ENCODE measurements at regions not wholly inside any gene's neighbourhood (a gene's known extent, or its start where the extent isn't known, plus 50 kb on each side); places are given as distances from the start of the nearest gene placed in this dataset.

DNA sequence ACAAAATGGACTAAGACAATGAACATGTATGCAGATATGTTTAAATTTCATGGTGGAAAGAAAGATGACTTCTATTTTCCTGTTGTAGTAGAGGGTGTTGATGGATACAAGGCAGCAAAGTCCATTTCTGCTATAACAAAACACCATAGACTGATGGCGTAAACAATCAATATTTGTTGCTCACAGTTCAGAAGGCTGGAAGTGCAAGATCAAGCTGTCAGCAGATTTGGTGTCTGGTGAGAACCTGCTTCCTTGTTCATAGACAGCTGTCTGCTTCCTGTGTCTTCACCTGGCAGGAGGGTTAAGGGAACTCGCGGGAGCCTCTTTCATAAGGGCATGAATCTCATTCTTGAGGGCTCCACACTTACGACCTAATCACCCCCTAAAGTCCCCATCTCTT lies 83.0 kb upstream of the ELOVL5 start:
- H3K4me2 ChIP-seq (ENCODE audit: low read length): no peak overlapping the region
- H2AFZ ChIP-seq (ENCODE audit: low read depth, low read length): no peak overlapping the region
- H4K20me1 ChIP-seq (ENCODE audit: insufficient read depth): no peaks in the 10 kb centered on the region
- H3K27me3 ChIP-seq (ENCODE audit: insufficient read depth, low read depth, low read length): no peaks in the 10 kb centered on the region
- H3K27ac ChIP-seq (ENCODE audit: low read length): no peak overlapping the region
- no peaks in the 10 kb centered on the region for H3K79me2 ChIP-seq (replicated peaks; ENCODE audit: insufficient read depth, low read length)
- no peak overlapping the region for H3K9ac ChIP-seq (ENCODE audit: low read length)
- no peaks in the 10 kb centered on the region for H3K9me3 ChIP-seq (ENCODE audit: low read length)
- H3K4me3 ChIP-seq (ENCODE audit: low read length): no peak overlapping the region
- no peaks in the 10 kb centered on the region for H3K9me2 ChIP-seq (ENCODE audit: insufficient read depth, low read length)
- TF ChIP-seq RAD21 (conservative IDR thresholded peaks at IDR 0.05) (no peak), EP300 (conservative IDR thresholded peaks at IDR 0.05; ENCODE audit: poor library complexity, severe bottlenecking) (no peak), EZH2 (IDR thresholded peaks at IDR 0.05; ENCODE audit: borderline replicate concordance, insufficient read depth, low read length, poor library complexity, severe bottlenecking) (no peak), SMC3 (conservative IDR thresholded peaks at IDR 0.05; ENCODE audit: poor library complexity) (no peak), TAF1 (IDR thresholded peaks at IDR 0.05; ENCODE audit: low read depth) (no peak), POLR2AphosphoS5 (IDR thresholded peaks at IDR 0.05) (no peak), MXI1 (conservative IDR thresholded peaks at IDR 0.05; ENCODE audit: poor library complexity, severe bottlenecking) (no peak)
- TF ChIP-seq, protein P1, sequence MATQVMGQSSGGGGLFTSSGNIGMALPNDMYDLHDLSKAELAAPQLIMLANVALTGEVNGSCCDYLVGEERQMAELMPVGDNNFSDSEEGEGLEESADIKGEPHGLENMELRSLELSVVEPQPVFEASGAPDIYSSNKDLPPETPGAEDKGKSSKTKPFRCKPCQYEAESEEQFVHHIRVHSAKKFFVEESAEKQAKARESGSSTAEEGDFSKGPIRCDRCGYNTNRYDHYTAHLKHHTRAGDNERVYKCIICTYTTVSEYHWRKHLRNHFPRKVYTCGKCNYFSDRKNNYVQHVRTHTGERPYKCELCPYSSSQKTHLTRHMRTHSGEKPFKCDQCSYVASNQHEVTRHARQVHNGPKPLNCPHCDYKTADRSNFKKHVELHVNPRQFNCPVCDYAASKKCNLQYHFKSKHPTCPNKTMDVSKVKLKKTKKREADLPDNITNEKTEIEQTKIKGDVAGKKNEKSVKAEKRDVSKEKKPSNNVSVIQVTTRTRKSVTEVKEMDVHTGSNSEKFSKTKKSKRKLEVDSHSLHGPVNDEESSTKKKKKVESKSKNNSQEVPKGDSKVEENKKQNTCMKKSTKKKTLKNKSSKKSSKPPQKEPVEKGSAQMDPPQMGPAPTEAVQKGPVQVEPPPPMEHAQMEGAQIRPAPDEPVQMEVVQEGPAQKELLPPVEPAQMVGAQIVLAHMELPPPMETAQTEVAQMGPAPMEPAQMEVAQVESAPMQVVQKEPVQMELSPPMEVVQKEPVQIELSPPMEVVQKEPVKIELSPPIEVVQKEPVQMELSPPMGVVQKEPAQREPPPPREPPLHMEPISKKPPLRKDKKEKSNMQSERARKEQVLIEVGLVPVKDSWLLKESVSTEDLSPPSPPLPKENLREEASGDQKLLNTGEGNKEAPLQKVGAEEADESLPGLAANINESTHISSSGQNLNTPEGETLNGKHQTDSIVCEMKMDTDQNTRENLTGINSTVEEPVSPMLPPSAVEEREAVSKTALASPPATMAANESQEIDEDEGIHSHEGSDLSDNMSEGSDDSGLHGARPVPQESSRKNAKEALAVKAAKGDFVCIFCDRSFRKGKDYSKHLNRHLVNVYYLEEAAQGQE (IDR thresholded peaks at IDR 0.05; ENCODE audit: borderline replicate concordance): no peak
- TF ChIP-seq, protein P2, sequence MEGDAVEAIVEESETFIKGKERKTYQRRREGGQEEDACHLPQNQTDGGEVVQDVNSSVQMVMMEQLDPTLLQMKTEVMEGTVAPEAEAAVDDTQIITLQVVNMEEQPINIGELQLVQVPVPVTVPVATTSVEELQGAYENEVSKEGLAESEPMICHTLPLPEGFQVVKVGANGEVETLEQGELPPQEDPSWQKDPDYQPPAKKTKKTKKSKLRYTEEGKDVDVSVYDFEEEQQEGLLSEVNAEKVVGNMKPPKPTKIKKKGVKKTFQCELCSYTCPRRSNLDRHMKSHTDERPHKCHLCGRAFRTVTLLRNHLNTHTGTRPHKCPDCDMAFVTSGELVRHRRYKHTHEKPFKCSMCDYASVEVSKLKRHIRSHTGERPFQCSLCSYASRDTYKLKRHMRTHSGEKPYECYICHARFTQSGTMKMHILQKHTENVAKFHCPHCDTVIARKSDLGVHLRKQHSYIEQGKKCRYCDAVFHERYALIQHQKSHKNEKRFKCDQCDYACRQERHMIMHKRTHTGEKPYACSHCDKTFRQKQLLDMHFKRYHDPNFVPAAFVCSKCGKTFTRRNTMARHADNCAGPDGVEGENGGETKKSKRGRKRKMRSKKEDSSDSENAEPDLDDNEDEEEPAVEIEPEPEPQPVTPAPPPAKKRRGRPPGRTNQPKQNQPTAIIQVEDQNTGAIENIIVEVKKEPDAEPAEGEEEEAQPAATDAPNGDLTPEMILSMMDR (IDR thresholded peaks at IDR 0.05; ENCODE audit: poor library complexity, severe bottlenecking): no peak
- H3K36me3 ChIP-seq (ENCODE audit: insufficient read depth, low read length): no peaks in the 10 kb centered on the region
- H3F3A ChIP-seq (ENCODE audit: insufficient read depth, low read length, poor library complexity, severe bottlenecking): no peaks in the 10 kb centered on the region

GRCh38 chr6:53429401-53429800 lies 80.7 kb upstream of the ELOVL5 start:
- TF ChIP-seq TAF1 (IDR thresholded peaks at IDR 0.05; ENCODE audit: low read depth) (no peak), POLR2AphosphoS5 (IDR thresholded peaks at IDR 0.05) (no peak), MXI1 (conservative IDR thresholded peaks at IDR 0.05; ENCODE audit: poor library complexity, severe bottlenecking) (no peak), EP300 (conservative IDR thresholded peaks at IDR 0.05; ENCODE audit: poor library complexity, severe bottlenecking) (no peak), EZH2 (IDR thresholded peaks at IDR 0.05; ENCODE audit: borderline replicate concordance, insufficient read depth, low read length, poor library complexity, severe bottlenecking) (no peak), RAD21 (conservative IDR thresholded peaks at IDR 0.05) (no peak), SMC3 (conservative IDR thresholded peaks at IDR 0.05; ENCODE audit: poor library complexity) (no peak)
- TF ChIP-seq, protein P1 (IDR thresholded peaks at IDR 0.05; ENCODE audit: borderline replicate concordance): no peak
- TF ChIP-seq, protein P2 (IDR thresholded peaks at IDR 0.05; ENCODE audit: poor library complexity, severe bottlenecking): no peak
- Histone ChIP-seq H3K79me2 (replicated peaks; ENCODE audit: insufficient read depth, low read length) (no peaks in the 10 kb centered on the region), H3F3A (ENCODE audit: insufficient read depth, low read length, poor library complexity, severe bottlenecking) (no peaks in the 10 kb centered on the region), H3K4me2 (ENCODE audit: low read length) (no peak overlapping the region), H3K9ac (ENCODE audit: low read length) (no peak overlapping the region), H2AFZ (ENCODE audit: low read depth, low read length) (no peak overlapping the region), H3K27me3 (ENCODE audit: insufficient read depth, low read depth, low read length) (no peaks in the 10 kb centered on the region), H3K4me3 (ENCODE audit: low read length) (no peak overlapping the region), H3K9me2 (ENCODE audit: insufficient read depth, low read length) (no peaks in the 10 kb centered on the region), H3K27ac (ENCODE audit: low read length) (no peak overlapping the region), H3K36me3 (ENCODE audit: insufficient read depth, low read length) (no peaks in the 10 kb centered on the region), H3K9me3 (ENCODE audit: low read length) (no peaks in the 10 kb centered on the region), H4K20me1 (ENCODE audit: insufficient read depth) (no peaks in the 10 kb centered on the region)

All from neural cell (in vitro differentiated cells).